ENCODE measurements at regions not wholly inside any gene's neighbourhood (a gene's known extent, or its start where the extent isn't known, plus 50 kb on each side); places are given as distances from the start of the nearest gene placed in this dataset.

GRCh38 chr2:224155371-224155770 lies 116.3 kb upstream of the SERPINE2 start:
- no peak for TF ChIP-seq POLR2A (IDR thresholded peaks at IDR 0.05)
- no peak for TF ChIP-seq CTCF (IDR thresholded peaks at IDR 0.05)

All from right lobe of liver (tissue), 4 donors.